IMR-90 (cell line): ENCODE measurements at regions not wholly inside any gene's neighbourhood (a gene's known extent, or its start where the extent isn't known, plus 50 kb on each side); places are given as distances from the start of the nearest gene placed in this dataset.
A peak's percentile ranks its signal among the peaks of the same experiment; 100 is the strongest.

Experiments used
- ATAC-seq: fragments of 200-7000 bp; cut with Tn5 transposase; 2 replicates; pipeline ENCODE4 v1.9.1; 2020; ENCODE audit warnings: low read depth, mild to moderate bottlenecking, moderate library complexity
- BruUV-seq: library from RNA; stranded (reverse); fragments of 400-500 nt; replicated peaks from 2 replicates; lab custom pipeline; 2021; lab: Mats Ljungman, UMichigan
- CTCF ChIA-PET: fragments of 300-600 bp; formaldehyde crosslinking; extraction: SDS; loops from one replicate; lab custom pipeline; 2021; ENCODE audit warnings: antibody characterized with exemption; lab: Yijun Ruan, JAX
- POLR2A ChIA-PET: fragments of 300-600 bp; sonication (Branson Sonifier 250); formaldehyde crosslinking; loops from one replicate; lab custom pipeline; 2022; ENCODE audit warnings: antibody characterized with exemption; ENCODE audit not compliant: unreplicated experiment; lab: Charles Lee
- DNase-seq: peaks from one replicate; pipeline ENCODE4 v3.0.0; 2013
- H2AFZ ChIP-seq: replicated peaks from 2 replicates; pipeline ENCODE3; 2013; ENCODE audit warnings: low read length, mild to moderate bottlenecking; ENCODE audit not compliant: poor library complexity
- H2AK5ac ChIP-seq: 2 replicates; pipeline ENCODE4 v1.6.1; 2013; ENCODE audit warnings: low read depth, low read length, inconsistent platforms
- H2AK9ac ChIP-seq: replicated peaks from 2 replicates; pipeline ENCODE3; 2013; ENCODE audit warnings: mild to moderate bottlenecking, low read depth, low read length, moderate library complexity; ENCODE audit not compliant: poor library complexity
- H2BK120ac ChIP-seq: 2 replicates; pipeline ENCODE4 v1.6.1; 2013; ENCODE audit warnings: low read depth, low read length, inconsistent platforms
- H2BK15ac ChIP-seq: 3 replicates; pipeline ENCODE4 v1.6.1; 2013; ENCODE audit warnings: low read depth, low read length, inconsistent platforms
- H2BK20ac ChIP-seq: 2 replicates; pipeline ENCODE4 v1.6.1; 2013; ENCODE audit warnings: low read depth, mild to moderate bottlenecking, inconsistent platforms, low read length, moderate library complexity
- H2BK5ac ChIP-seq: 2 replicates; pipeline ENCODE4 v1.6.1; 2013; ENCODE audit warnings: mild to moderate bottlenecking, low read depth, low read length, inconsistent platforms; ENCODE audit not compliant: poor library complexity, severe bottlenecking
- H3K14ac ChIP-seq: replicated peaks from 2 replicates; pipeline ENCODE4 v1.6.1; 2013; ENCODE audit warnings: low read depth, low read length, inconsistent platforms
- H3K18ac ChIP-seq: 2 replicates; pipeline ENCODE4 v1.6.1; 2013; ENCODE audit warnings: low read depth, low read length, control low read depth
- H3K23ac ChIP-seq: 2 replicates; pipeline ENCODE4 v1.6.1; 2013; ENCODE audit warnings: low read depth, low read length, inconsistent platforms
- H3K27ac ChIP-seq: 2 replicates; pipeline ENCODE4 v1.5.1; 2013; ENCODE audit warnings: mild to moderate bottlenecking, control low read depth, low read length; ENCODE audit not compliant: insufficient read depth
- H3K27me3 ChIP-seq: 2 replicates; pipeline ENCODE4 v1.6.1; 2013; ENCODE audit warnings: low read length; ENCODE audit not compliant: control insufficient read depth, insufficient read depth
- H3K36me3 ChIP-seq: 2 replicates; pipeline ENCODE4 v1.6.1; 2013; ENCODE audit warnings: low read length, mixed read lengths; ENCODE audit not compliant: control insufficient read depth, insufficient read depth
- H3K4ac ChIP-seq: 2 replicates; pipeline ENCODE4 v1.6.1; 2013; ENCODE audit warnings: low read depth, low read length, inconsistent platforms
- H3K4me1 ChIP-seq: 2 replicates; pipeline ENCODE4 v1.6.1; 2013; ENCODE audit warnings: low read length, mixed read lengths; ENCODE audit not compliant: control insufficient read depth, insufficient read depth
- H3K4me2 ChIP-seq: 2 replicates; pipeline ENCODE4 v1.6.1; 2013; ENCODE audit warnings: low read depth, mild to moderate bottlenecking, control low read depth, low read length, moderate library complexity
- H3K4me3 ChIP-seq: 2 replicates; pipeline ENCODE4 v1.5.1; 2013; ENCODE audit warnings: low read depth, mild to moderate bottlenecking, control low read depth, low read length, moderate library complexity; ENCODE audit not compliant: insufficient read depth
- H3K56ac ChIP-seq: 2 replicates; pipeline ENCODE4 v1.6.1; 2013; ENCODE audit warnings: low read length, inconsistent platforms; ENCODE audit not compliant: insufficient read depth; ENCODE audit errors: extremely low read depth
- H3K79me1 ChIP-seq, 2 experiments: 2 replicates each; pipeline ENCODE4 v1.6.1; 2013; ENCODE audit warnings: low read length in 2 of 2, inconsistent platforms in 1 of 2, low read depth in 1 of 2
- H3K9ac ChIP-seq: 2 replicates; pipeline ENCODE4 v1.6.1; 2013; ENCODE audit warnings: low read depth, low read length, control low read depth
- H3K9me1 ChIP-seq: 2 replicates; pipeline ENCODE4 v1.6.1; 2013; ENCODE audit warnings: low read length, inconsistent platforms; ENCODE audit not compliant: insufficient read depth
- H3K9me3 ChIP-seq: 2 replicates; pipeline ENCODE4 v1.6.1; 2013; ENCODE audit warnings: low read length; ENCODE audit not compliant: control insufficient read depth, insufficient read depth
- H4K20me1 ChIP-seq: 2 replicates; pipeline ENCODE4 v1.6.1; 2013; ENCODE audit warnings: low read length, inconsistent platforms; ENCODE audit not compliant: insufficient read depth
- H4K5ac ChIP-seq: 2 replicates; pipeline ENCODE4 v1.6.1; 2013; ENCODE audit warnings: mild to moderate bottlenecking, low read depth, low read length, control low read depth
- H4K8ac ChIP-seq, 2 experiments: 2 replicates each; pipeline ENCODE4 v1.6.1; 2013; ENCODE audit warnings: low read depth in 2 of 2, low read length in 2 of 2, control low read depth in 1 of 2, inconsistent platforms in 1 of 2
- H4K91ac ChIP-seq: 2 replicates; pipeline ENCODE4 v1.6.1; 2013; ENCODE audit warnings: low read depth, low read length, inconsistent platforms; ENCODE audit not compliant: insufficient read depth
- BHLHE40 ChIP-seq: fragments of 150-350 bp; IDR thresholded peaks from 2 replicates; pipeline ENCODE4 v1.6.1; 2016; ENCODE audit warnings: mild to moderate bottlenecking, low read depth, low read length
- CEBPB ChIP-seq: IDR thresholded peaks from 2 replicates; pipeline ENCODE4 v1.6.1; 2012; ENCODE audit warnings: low read depth, low read length, improper control_type of control experiment
- CHD1 ChIP-seq: IDR thresholded peaks from 2 replicates; pipeline ENCODE4 v1.6.1; 2012; ENCODE audit warnings: low read depth, low read length, improper control_type of control experiment
- CTCF ChIP-seq: conservative IDR thresholded peaks from 2 replicates; pipeline ENCODE4 v1.5.1; 2012; ENCODE audit warnings: mild to moderate bottlenecking, low read depth, low read length, improper control_type of control experiment
- FOS ChIP-seq: fragments of 150-350 bp; IDR thresholded peaks from 2 replicates; pipeline ENCODE4 v1.6.1; 2016; ENCODE audit warnings: low read depth, low read length
- MAFK ChIP-seq: IDR thresholded peaks from 2 replicates; pipeline ENCODE4 v1.6.1; 2012; ENCODE audit warnings: low read depth, low read length, improper control_type of control experiment
- MAZ ChIP-seq: IDR thresholded peaks from 2 replicates; pipeline ENCODE4 v1.6.1; 2012; ENCODE audit warnings: low read depth, mild to moderate bottlenecking, low read length, improper control_type of control experiment, moderate library complexity, borderline replicate concordance
- MXI1 ChIP-seq: IDR thresholded peaks from 2 replicates; pipeline ENCODE4 v1.6.1; 2012; ENCODE audit warnings: low read depth, mild to moderate bottlenecking, low read length, moderate library complexity, borderline replicate concordance
- NFE2L2 ChIP-seq: fragments of 150-350 bp; IDR thresholded peaks from 2 replicates; pipeline ENCODE4 v1.6.1; 2016; ENCODE audit warnings: low read depth, mild to moderate bottlenecking, low read length
- RCOR1 ChIP-seq: IDR thresholded peaks from 2 replicates; pipeline ENCODE4 v1.6.1; 2012; ENCODE audit warnings: mild to moderate bottlenecking, low read length, improper control_type of control experiment; ENCODE audit not compliant: insufficient replicate concordance
- USF2 ChIP-seq: fragments of 150-350 bp; IDR thresholded peaks from 2 replicates; pipeline ENCODE4 v1.6.1; 2017; ENCODE audit warnings: mild to moderate bottlenecking, antibody characterized with exemption, low read length, low read depth
- WGBS, 2 experiments: methylation state at CpG; one replicate each; pipeline versions ENCODE4 v1.1.5 to v1.1.7; 2013; ENCODE audit warnings: missing lambda C conversion rate in 2 of 2; ENCODE audit not compliant: insufficient read length in 1 of 2; ENCODE audit errors: extremely low coverage in 2 of 2; 5-methylcytosine and 5-hydroxymethylcytosine counted together
- dilution Hi-C: fragments of 300-500 bp; cut with HindIII; formaldehyde crosslinking; loops from one replicate; pipeline ENCODE4 v1.14.3; 2018; ENCODE audit warnings: low sequenced_read_pairs; ENCODE audit not compliant: unreplicated experiment
- in situ Hi-C: fragments of 300-500 bp; cut with MboI; formaldehyde crosslinking; loops from 3 replicates; pipeline ENCODE4 v1.14.3; 2019; ENCODE audit warnings: low sequenced_read_pairs, inconsistent platforms, mixed read lengths
- intact Hi-C: fragments of 100-400 bp; cut with micrococcal nuclease; formaldehyde crosslinking; loops from 2 replicates; pipeline ENCODE4 v1.10.0; 2022
- TF ChIP-seq, protein P1 (sequence below): fragments of 150-350 bp; IDR thresholded peaks from 2 replicates; pipeline ENCODE4 v1.6.1; 2016; ENCODE audit warnings: low read depth, mild to moderate bottlenecking, low read length, moderate library complexity, borderline replicate concordance

DNA sequence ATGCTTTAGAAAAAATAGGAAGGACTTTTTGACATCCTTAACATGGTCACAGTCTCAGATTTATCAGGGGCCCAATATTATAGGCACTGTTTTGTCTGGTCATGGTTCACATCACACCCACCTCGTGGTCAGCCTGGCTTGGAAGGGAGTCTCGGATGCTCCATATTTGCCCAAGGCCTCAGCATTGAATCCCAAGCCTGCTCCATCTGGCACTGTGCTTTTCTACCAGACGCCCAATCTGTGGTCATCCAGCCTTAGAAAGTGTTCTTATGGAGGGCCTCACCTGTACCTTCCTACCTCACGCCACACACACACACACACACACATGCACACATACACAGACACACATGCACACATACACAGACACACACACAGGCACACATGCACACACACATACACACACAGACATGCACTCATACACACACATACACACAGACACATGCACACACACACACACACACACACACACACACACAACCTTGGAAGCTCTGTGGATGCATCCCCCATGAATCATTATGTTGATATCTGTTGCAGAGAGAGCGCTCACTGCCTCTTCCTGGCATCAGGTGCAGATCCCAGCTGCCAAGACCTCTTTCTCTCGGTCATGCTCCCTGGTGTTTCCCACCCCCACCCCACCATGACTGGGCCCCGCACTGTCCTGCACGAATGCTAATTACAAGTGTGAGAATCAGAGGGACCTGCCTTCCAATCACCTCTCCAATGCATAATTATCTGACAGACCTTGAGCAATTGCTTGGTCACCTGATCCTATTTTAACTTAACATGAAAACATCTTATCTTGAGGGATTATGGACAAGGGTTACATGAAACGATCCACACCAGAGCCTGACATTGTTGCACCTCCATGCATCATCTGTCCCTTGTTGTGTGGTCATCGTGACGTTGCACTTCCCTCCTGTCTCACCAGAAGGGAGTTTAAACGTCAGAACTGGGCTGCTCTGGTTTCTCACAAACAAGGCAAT lies 122.7 kb upstream of the TMEM72 start:
- no peak overlapping the region; the same call in 1 of the 2 replicates for H2BK20ac ChIP-seq
- intact Hi-C loops = no loop called here
- no peak overlapping the region for H2BK120ac ChIP-seq
- no peak for ATAC-seq
- no peaks in the 10 kb centered on the region for H3K27me3 ChIP-seq
- no peaks in the 10 kb centered on the region for H4K20me1 ChIP-seq
- peak overlapping the region; percentile 47; the same call in 1 of the 2 replicates for H2AK5ac ChIP-seq
- DNase-seq = peak; percentile 45
- no peak overlapping the region for H2AK9ac ChIP-seq
- H3K27ac ChIP-seq = no peak overlapping the region
- no peak overlapping the region for H4K5ac ChIP-seq
- no peak overlapping the region for H2AFZ ChIP-seq
- no peak overlapping the region for H3K4ac ChIP-seq
- no peak overlapping the region for H3K9ac ChIP-seq
- H3K36me3 ChIP-seq = no peaks in the 10 kb centered on the region
- H4K91ac ChIP-seq = no peak overlapping the region
- ChIA-PET CTCF (no interaction called here), POLR2A (no interaction called here)
- no peak overlapping the region for H3K18ac ChIP-seq
- H3K79me1 ChIP-seq = no peaks in the 10 kb centered on the region
- 79% methylated on average over 2 of the region's 12 CpGs; no CpG with 5 or more reads in 1 of the 2 experiments for WGBS, 2 experiments
- no peak overlapping the region for H3K23ac ChIP-seq
- dilution Hi-C loops = no loop called here
- no peak overlapping the region for H3K4me2 ChIP-seq
- peaks cover 4% of the 10 kb centered on the region; the same call in 1 of the 2 replicates for H3K4me1 ChIP-seq
- BruUV-seq = no TSS peak
- no peak overlapping the region for H4K8ac ChIP-seq
- H3K56ac ChIP-seq = no peak overlapping the region
- peak overlapping the region; percentile 52; the same call in 1 of the 2 replicates for H3K14ac ChIP-seq
- in situ Hi-C loops = no loop called here
- no peaks in the 10 kb centered on the region for H3K9me3 ChIP-seq
- H3K4me3 ChIP-seq = no peak overlapping the region
- peaks cover 5% of the 10 kb centered on the region for H3K9me1 ChIP-seq
- no peak for TF ChIP-seq MAFK
- TF ChIP-seq MXI1 = no peak
- no peak for TF ChIP-seq FOS
- TF ChIP-seq CEBPB = no peak
- no peak for TF ChIP-seq BHLHE40
- TF ChIP-seq NFE2L2 = no peak
- no peak for TF ChIP-seq CHD1
- no peak for TF ChIP-seq CTCF
- TF ChIP-seq, protein P1, sequence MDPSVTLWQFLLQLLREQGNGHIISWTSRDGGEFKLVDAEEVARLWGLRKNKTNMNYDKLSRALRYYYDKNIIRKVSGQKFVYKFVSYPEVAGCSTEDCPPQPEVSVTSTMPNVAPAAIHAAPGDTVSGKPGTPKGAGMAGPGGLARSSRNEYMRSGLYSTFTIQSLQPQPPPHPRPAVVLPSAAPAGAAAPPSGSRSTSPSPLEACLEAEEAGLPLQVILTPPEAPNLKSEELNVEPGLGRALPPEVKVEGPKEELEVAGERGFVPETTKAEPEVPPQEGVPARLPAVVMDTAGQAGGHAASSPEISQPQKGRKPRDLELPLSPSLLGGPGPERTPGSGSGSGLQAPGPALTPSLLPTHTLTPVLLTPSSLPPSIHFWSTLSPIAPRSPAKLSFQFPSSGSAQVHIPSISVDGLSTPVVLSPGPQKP = no peak
- no peak for TF ChIP-seq MAZ
- TF ChIP-seq USF2 = no peak
- TF ChIP-seq RCOR1 = no peak
- no peak overlapping the region for H2BK15ac ChIP-seq
- peak overlapping the region; percentile 66 for H2BK5ac ChIP-seq
